Kidney tubule cell (primary cell): ENCODE measurements at regions not wholly inside any gene's neighbourhood (a gene's known extent, or its start where the extent isn't known, plus 50 kb on each side); places are given as distances from the start of the nearest gene placed in this dataset.

ENCODE experiments used
- DNase-seq: peaks from one replicate; pipeline ENCODE4 v3.0.0-alpha.2; 2018; ENCODE audit warnings: low spot score

DNA sequence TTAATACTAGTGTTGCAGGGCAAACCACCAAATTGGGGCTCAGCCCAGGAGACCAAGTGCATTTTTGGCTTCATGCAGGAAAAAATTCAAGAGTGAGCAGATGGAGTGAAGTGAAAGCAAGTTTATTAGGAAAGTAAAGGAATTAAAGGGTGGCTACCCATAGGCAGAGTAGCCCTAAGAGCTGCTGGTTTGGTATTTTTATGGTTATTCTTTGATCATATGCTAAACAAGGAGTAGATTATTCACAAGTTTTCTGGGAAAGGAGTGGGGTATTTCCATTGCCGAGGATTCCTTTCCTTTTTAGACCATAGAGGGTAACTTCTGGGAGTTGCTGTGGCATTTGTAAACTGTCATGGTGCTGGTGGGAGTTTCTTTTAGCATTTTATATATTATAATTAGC, 459.0 kb downstream of the KLF5 start:
- DNase-seq: no peak

DNA sequence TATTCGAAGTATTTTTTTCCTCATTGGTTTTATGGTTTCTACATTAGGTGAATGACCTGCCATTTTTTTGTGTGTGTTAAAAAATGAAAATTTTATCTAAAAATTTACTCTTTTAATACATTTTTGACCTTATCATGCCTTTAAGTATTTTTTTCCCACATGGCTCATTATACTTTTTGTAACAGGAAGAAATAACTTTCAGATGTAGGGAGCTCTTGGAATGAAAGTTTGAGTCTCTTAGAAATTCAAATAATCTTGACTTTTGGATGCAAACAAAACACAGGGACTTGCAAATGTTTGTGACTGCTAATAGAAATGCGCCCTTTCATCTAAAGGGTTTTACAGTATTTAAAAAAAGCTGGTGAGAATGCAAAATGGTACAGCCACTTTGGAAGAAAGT, 457.9 kb downstream of the KLF5 start:
- no peak for DNase-seq

DNA sequence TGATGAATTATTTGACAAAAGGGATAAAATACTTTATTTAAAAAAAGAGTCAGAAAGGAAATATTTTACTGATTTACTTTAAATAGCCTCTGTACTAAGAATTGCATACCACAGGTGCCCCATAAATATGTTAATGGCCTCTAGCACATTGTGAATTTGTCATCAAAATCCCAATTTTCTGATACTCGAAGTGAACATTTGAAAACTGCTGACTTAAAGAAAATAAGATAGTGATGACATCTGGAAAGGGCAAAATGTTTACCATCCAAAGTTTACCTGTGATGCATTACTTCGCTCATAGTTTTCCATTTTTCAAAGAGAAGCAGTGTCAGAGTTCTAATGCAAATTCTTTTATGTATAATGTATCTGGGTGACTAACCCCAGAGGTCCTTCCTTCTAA, 455.4 kb downstream of the KLF5 start:
- no peak for DNase-seq

DNA sequence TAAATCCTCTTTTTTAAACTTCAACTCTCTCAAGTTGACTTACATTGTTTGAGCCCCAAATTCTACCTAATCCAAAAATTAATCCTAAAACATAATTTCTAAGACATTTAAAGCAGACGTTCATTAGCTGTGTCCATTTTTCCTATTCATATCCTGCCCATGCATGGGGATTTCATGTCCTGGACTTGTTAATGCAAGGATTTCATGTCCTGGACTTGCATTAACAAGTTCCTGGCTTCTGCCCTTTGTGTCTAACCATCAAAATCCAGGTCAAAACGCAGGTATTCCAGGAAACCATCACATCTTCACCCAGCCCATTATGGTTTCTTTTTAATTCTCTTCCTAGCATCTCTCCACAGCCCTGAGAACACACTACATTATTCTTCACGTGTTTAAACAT, 454.9 kb downstream of the KLF5 start:
- DNase-seq: no peak

DNA sequence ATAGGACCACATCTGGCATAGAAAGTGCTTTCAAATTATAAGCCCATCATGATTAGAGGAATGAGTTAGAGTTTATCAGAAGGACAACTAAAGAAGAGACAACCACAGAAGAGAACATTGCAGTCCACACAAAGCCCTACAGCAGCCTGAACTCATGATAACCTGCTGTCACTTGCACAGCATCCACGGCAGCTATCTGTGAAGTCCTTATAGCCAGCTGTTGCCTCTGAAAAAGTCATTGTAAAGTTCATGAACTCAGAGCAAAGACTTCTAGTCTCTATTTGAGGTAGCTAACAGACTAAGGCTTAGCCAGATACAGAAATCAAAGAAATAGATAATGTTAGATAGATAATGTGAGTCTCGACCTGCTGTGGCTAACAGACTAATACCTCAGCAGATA, 450.0 kb downstream of the KLF5 start:
- DNase-seq: no peak

DNA sequence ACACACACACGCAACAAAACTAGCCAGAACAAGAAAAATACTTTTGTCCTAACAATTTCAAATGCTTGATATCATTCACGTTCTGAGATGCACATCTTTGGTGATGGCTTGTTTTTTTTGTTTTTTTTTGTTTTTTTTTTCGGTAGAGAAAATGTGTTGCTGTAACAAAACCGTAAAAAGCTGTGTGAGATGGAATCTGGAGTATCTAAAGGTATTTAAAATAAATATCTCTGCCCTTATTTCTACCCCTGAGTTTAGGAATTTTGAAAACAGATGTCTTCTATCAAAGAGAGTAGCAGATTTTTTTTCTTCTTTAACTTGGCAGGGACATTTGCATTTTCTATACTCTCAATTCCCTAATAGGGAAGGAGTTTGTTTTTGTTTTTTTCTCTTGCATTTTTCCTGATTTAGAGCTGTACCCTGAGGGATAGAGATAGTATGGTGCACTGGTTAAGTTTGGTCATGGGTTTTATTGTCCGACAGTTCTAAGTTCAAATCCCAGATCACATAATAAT, 446.6 kb downstream of the KLF5 start:
- DNase-seq: no peak

DNA sequence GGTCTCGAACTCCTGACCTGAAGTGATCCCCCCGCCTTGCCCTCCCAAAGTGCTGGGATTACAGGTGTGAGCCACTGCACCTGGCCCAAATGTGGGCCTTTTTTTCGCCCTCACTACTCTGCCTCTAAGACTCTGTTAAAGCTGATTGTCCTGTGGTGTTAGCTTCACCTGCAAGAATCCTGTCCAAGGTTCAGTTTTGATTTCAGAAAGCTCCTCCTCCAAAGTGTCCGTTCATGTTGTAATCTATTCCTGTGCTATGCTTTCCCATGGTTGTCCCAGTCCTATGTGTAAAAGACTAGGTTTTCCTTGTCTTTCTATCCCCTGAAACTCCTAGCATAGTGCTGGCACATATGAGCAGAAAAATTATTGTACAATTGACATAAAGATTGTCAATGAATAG, 440.9 kb downstream of the KLF5 start:
- no peak for DNase-seq

DNA sequence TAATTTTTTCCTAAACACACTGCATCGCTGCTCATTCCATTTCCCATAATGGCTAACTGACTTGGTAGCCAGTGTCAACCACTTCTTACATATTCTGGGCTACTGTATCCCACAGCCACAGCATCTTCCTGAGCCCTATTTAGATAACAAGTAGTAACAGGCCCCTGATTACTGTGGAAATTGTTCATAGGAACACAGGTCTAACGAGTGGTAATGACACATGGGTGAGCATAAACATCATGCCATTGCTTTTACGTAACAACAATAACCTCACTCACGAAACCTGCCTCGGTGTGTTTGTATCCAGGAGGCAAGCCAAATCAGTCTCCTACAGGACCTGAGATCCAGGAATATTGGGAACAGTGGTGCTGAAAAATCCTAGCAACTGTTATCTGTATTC, 438.6 kb downstream of the KLF5 start:
- DNase-seq: no peak

DNA sequence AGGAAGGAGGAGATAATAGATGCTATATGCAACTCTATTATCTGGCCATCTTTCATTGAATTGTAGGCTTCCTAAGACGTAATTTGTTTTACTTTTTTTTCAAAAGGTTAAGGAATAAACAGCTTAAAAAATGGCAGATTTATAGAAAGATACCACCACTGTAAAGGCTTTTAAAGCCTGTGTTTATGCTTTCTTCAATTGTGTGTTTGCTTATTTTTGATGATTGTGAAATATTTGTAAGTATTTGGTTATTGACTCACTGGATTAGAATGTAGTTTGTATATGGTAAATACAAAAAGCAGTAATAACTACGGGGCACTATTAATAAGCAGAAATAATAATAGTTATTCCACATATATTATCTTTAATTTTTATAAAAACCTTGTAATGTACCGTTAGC, 437.9 kb downstream of the KLF5 start:
- no peak for DNase-seq

DNA sequence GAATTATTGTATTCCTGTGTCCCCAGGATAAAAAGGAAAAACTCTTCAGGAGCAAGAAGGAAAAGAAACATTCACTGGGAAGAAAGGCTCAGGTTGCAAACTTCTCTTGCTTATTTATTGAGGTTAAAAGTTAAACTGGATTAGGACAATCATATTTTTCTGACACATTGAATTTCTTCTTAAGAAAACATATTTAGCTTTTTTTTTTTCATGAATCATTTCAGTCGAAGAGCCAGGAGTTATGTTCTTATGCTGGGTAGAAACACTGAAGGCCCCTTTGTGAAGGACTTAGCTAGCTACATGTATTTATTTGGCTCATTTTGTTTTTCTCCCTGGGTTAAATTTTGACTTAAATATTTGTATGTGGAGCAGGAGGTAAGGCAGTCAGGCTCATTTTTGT, 434.0 kb downstream of the KLF5 start:
- no peak for DNase-seq

DNA sequence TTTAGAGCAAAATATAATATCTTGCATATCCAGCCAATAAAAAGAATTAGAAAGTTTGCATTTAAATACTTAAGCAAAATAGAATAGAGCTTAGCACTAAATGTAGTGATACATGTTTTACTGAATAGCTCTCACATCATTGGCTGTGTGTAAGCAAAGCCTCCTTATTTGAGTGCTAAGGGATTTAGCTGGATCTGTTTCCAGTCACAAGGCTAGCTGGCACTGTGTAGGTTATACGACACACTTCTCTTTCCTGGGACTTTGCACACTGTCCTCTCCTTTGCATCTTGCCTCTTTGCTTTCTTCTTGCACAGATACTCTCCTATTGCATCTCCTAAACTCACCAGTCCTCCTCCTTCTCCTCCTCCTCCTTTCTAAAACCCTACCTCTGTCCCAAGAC, 423.8 kb downstream of the KLF5 start:
- DNase-seq: no peak

DNA sequence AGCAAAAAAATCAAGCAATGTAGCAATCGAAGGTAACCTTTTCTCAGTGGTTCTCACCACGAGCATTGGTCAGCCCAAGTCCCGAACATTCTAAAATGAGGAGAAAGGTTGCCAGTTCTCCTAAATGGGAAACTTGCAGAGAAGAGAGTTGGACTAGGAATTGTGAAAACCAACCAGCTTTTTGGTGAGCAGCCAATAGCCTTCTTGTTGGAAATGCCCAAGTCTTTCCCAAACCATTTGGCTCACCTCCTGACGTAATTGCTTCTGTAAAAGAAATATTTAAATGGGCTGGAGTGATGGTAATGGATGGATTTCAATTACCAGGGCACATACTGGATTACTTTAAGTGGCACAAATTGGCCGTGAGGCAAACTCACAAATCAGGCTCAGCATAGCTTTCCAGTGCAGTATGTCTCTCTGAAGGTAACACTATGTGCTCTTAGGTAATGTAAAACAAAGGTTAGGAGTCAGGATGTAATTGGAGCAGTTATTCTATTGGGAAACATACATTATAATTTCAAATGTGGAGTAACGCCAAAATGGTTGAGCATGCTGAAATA, 423.2 kb downstream of the KLF5 start:
- DNase-seq: no peak

DNA sequence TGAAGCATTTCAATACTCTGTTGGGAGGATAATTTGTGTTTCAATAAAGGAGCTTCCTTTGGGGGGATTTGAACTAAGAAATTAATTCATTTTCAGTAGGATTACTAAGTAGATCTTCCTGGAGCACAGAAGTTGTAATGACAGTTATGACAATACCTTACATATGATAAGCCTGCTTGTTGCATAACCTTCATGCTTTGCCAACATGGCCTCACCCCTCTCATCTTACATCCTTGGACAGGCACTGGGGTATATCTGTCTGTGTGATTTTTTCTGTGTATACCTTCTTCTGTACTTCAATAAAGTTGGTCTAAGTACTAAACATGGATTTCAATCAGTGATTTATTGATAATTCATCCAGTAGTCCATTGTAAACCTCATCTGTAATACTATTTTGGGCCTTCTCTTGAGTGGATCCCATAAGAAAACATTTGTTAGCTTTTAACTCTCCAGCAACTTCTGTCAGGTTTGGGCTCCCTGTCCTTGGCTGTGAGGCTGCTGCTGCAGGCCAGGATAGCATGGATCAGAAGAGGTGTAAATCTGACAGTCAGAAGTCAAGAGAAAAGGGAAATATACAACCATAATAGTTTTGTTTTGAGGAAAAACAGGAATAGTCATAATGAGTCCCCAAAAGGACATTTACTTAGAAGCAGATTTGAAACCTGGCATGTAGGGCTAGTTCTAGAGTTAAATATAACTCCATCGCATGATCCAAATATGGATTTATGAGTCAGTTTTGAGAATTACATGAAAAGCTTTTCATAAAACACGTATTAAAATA, 422.2 kb downstream of the KLF5 start:
- no peak for DNase-seq

DNA sequence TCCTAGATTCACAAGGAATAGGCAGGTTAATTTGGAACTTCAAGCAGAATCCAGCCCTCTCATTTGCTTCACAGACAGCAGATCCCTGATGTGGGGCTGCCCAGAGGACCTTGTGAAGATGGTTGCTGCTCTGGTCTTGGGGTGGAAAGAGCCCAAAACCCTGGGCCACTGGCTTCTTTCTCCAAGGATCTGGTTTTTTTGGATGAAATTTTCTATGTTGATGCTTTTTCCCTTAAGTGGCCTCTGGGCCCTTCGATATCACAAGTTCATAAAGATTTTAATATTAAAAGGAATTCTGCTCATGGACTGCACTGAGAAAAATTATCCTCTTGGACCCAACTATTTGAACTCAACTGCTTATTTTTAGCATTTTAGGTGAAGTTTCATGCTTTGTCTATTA, 421.1 kb downstream of the KLF5 start:
- DNase-seq: no peak

DNA sequence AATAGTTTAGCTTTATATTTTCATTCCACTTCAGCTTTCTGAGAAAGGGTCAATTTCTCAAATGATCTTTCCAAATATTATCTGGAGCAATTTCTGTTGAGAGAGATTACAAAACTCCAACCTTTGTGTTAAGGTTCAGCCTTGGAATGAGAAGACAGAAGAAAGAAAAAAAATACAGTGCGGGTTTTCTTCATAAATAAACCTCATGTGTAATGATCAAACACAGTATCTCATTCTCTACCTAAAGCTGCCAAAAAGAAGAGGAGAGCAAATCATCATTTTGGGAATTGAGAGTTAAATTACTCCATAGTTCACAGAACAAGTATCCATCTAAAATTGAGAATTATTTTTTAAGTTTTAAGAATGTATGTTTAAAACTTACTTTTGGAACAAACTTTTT, 420.5 kb downstream of the KLF5 start:
- DNase-seq: no peak

DNA sequence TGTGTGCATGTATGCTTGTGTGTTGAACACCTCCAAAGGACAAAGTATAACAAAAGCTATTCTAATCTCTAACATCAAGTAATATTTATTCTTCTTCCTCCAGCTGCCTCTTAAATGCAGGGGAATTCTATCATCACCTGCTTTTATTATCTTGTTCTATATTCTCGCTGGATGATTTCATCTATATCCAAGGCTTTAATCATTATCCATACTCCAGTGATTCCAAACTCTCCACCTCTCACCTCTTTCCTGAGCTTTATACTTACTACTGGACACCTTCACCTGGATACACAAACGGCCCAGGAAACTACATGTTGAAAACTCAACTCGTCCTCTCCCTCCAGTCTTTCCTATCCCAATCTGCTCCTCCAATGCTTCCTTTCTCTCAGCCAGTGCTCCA, 418.6 kb downstream of the KLF5 start:
- no peak for DNase-seq

DNA sequence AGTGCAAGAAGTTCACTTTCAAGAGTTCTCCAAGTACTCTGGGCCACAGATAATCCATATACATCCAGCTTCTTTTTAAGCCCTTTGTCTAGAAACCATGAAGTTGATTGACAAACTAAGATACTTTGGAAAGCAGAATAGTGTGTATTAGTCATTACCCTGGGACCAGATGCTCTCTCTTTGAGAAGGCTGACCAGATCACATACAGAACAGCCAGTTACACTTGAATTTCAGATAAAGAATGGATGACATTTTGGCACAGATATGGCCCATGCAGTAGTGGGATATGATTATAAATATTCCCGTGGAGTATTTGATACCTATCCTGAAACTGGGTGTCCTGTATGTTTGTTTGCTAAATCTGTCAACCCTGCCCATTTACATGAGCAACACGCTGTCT, 414.2 kb downstream of the KLF5 start:
- DNase-seq: no peak

DNA sequence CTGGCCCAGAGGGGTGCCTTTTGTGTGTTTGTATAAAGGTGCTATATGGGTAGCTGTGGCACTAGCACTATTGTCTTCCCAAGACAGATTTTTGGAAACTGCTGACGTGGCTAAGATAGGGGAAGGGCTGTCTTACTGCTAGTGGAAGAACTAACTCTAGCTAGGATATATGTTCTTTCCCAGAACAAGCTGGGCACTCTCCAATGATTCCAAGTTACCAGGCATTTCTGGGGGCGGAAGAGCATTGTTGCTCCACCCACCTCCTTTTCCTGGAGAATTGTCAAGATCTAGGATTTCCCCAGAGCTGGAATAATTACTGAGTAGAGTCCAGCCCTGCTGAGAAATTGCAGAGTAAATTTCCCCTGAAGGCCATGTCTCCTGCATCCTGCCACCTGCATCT, 408.3 kb downstream of the KLF5 start:
- DNase-seq: no peak

DNA sequence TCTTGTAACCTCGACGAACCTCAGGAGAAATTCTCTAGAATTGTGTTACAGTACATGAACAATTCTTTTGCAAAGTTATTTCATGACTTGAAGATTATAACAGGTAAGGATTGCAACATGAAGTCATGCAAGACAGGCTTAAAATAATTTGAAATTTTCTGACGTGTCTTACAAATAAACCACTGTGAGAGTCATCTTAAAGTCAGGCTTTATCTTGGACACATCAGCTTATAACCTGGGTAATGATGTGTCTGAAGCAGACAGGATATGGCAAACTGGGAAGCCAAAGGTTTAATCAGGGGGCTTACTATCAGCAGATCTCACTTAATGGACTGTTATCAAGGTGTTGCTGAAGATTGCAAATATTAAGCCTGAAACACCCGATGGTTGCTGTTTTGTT, 407.8 kb downstream of the KLF5 start:
- no peak for DNase-seq

DNA sequence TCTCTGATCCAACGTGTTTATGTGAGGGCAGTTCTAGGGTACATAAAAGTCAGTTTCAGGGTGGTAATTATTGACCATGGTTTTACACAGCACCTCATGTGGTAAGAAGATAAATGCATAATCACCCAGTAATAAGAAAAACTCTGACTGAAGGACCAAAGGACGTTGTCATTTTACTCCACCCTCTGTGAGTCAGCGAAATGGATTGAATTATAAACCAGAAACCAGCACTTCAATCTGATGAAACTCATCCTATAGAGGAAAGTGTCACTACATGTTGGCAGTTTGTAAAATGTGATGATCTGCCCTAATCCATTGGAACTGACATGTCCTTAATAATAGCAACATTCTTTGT, 406.8 kb downstream of the KLF5 start:
- DNase-seq: peak; percentile 71

DNA sequence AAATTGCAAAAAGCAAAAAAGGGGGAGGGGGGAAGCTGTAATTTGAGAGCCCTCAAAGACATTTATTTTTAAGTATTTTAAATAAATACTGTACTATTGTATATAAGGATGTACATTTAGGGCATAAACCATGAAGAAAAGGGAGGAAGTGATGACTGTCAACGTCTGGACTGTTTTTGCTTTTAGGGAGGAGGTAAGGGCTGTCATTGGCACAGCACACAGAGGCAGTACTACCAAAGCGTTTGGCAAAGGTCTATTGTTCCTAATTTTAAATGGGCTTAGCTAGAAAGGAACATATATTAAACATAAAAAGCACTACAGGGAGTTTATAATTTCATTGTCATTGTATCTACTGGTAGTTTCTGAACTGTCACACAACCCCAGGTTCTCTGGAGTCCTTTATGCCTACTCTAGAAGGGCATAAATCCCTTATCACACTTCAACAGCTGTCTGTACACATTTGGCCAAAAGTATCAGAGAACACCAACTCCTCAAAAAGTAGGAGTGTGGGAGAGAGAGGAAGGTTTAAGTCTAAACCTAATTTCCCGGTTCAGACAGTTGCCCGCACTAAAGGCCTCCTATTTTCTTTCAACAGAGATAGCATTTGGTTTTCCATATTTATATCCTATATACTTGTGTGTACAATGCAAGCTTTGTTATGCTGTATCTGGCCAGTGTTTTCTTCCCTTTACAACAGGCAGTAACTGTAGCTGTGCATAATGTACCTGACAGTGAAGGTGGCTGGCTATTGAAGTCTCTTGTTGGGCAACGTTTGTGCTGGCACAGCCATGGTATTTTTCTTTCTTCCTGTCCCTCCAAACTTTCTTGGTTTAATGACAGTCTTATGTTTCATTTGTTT, 406.2 kb downstream of the KLF5 start:
- DNase-seq: no peak

DNA sequence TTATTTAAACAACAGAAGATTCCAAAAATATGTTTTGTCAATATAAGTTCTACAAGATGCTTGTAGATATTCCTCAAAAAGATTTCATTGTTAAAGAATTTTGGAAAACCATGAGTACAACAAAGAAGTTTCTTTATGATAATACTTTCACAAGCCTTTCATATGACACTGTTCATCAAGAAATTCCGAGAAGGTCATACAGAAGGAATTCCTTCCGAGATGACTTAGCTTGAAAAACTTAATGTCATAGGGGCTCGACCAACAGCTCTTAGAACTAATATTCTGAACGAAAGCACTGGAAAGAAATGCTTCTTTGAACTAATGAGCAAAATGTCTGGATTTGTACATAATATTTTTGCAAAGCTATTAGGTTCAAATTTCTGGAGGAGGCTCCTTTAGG, 403.4 kb downstream of the KLF5 start:
- no peak for DNase-seq
